Muscle layer of colon (tissue), 2 donors: ENCODE measurements at regions not wholly inside any gene's neighbourhood (a gene's known extent, or its start where the extent isn't known, plus 50 kb on each side); places are given as distances from the start of the nearest gene placed in this dataset.

ENCODE experiments used
- H3K27ac ChIP-seq: one replicate; pipeline ENCODE4 v1.7.0; 2013; ENCODE audit warnings: low read depth, mild to moderate bottlenecking, low read length, moderate library complexity
- H3K27me3 ChIP-seq, 2 donors: one replicate each; pipeline ENCODE4 v1.7.0; 2013; ENCODE audit warnings: low read length in 2 of 2, mild to moderate bottlenecking in 2 of 2; ENCODE audit not compliant: insufficient read depth in 2 of 2, control insufficient read depth in 1 of 2
- H3K36me3 ChIP-seq: one replicate; pipeline ENCODE4 v1.7.0; 2013; ENCODE audit warnings: mild to moderate bottlenecking, low read length; ENCODE audit not compliant: insufficient read depth
- H3K4me1 ChIP-seq: one replicate; pipeline ENCODE4 v1.7.0; 2013; ENCODE audit warnings: mild to moderate bottlenecking, low read length; ENCODE audit not compliant: insufficient read depth
- H3K4me3 ChIP-seq, 2 donors: one replicate each; pipeline ENCODE4 v1.7.0; 2013; ENCODE audit warnings: low read length in 2 of 2, low read depth in 1 of 2, mild to moderate bottlenecking in 1 of 2, moderate library complexity in 1 of 2
- H3K9ac ChIP-seq: one replicate; pipeline ENCODE4 v1.7.0; 2013; ENCODE audit warnings: low read length
- H3K9me3 ChIP-seq: one replicate; pipeline ENCODE4 v1.7.0; 2013; ENCODE audit warnings: mild to moderate bottlenecking, low read length
- donor health status: abdominal sarcoma.
- donor health status: Adenocarcinoma of cecum.

GRCh38 chr3:118167571-118167970 is 867.1 kb downstream of the IGSF11 start:
- no peak overlapping the region for H3K9ac ChIP-seq
- no peaks in the 10 kb centered on the region for H3K27me3 ChIP-seq
- H3K36me3 ChIP-seq: no peaks in the 10 kb centered on the region
- no peaks in the 10 kb centered on the region for H3K4me1 ChIP-seq
- H3K4me3 ChIP-seq: no peak overlapping the region
- H3K27ac ChIP-seq: no peak overlapping the region
- H3K9me3 ChIP-seq: no peaks in the 10 kb centered on the region

GRCh38 chr3:118168175-118168574 is 866.5 kb downstream of the IGSF11 start:
- H3K27me3 ChIP-seq: no peaks in the 10 kb centered on the region
- no peak overlapping the region for H3K9ac ChIP-seq
- no peaks in the 10 kb centered on the region for H3K36me3 ChIP-seq
- no peak overlapping the region for H3K4me3 ChIP-seq
- no peak overlapping the region for H3K27ac ChIP-seq
- no peaks in the 10 kb centered on the region for H3K4me1 ChIP-seq
- H3K9me3 ChIP-seq: no peaks in the 10 kb centered on the region

- Histone ChIP-seq H3K27me3 (no peaks in the 10 kb centered on the region), H3K27ac (no peak overlapping the region), H3K36me3 (no peaks in the 10 kb centered on the region), H3K9ac (no peak overlapping the region), H3K9me3 (no peaks in the 10 kb centered on the region), H3K4me3 (no peak overlapping the region), H3K4me1 (no peaks in the 10 kb centered on the region)
Observed at GRCh38 chr3:118171236-118171852, 863.3 kb downstream of the IGSF11 start.

- H3K9ac ChIP-seq: no peak overlapping the region
- no peaks in the 10 kb centered on the region for H3K4me1 ChIP-seq
- no peaks in the 10 kb centered on the region for H3K27me3 ChIP-seq
Observed at GRCh38 chr3:118180853-118181252, 853.8 kb downstream of the IGSF11 start.

GRCh38 chr3:118181274-118181673 is 853.4 kb downstream of the IGSF11 start:
- Histone ChIP-seq H3K27me3 (no peaks in the 10 kb centered on the region), H3K4me3 (no peak overlapping the region), H3K27ac (no peak overlapping the region), H3K36me3 (no peaks in the 10 kb centered on the region), H3K9ac (no peak overlapping the region), H3K9me3 (no peaks in the 10 kb centered on the region), H3K4me1 (no peaks in the 10 kb centered on the region)

More at GRCh38 chr3:118180853-118181252, 853.8 kb downstream of the IGSF11 start:
- Histone ChIP-seq H3K4me3 (no peak overlapping the region), H3K9me3 (no peaks in the 10 kb centered on the region), H3K36me3 (no peaks in the 10 kb centered on the region), H3K27ac (no peak overlapping the region)

- no peaks in the 10 kb centered on the region for H3K4me1 ChIP-seq
- no peak overlapping the region for H3K4me3 ChIP-seq
- no peaks in the 10 kb centered on the region for H3K9me3 ChIP-seq
- H3K27ac ChIP-seq: no peak overlapping the region
- H3K9ac ChIP-seq: no peak overlapping the region
- H3K27me3 ChIP-seq: no peaks in the 10 kb centered on the region
- no peaks in the 10 kb centered on the region for H3K36me3 ChIP-seq
Observed at GRCh38 chr3:118186051-118186450, 848.6 kb downstream of the IGSF11 start.

- Histone ChIP-seq H3K9me3 (no peaks in the 10 kb centered on the region), H3K4me3 (no peak overlapping the region), H3K27me3 (no peaks in the 10 kb centered on the region), H3K4me1 (no peaks in the 10 kb centered on the region), H3K9ac (no peak overlapping the region), H3K36me3 (no peaks in the 10 kb centered on the region), H3K27ac (no peak overlapping the region)
Observed at GRCh38 chr3:118187221-118187620, 847.4 kb downstream of the IGSF11 start.

GRCh38 chr3:118196183-118196582 is 838.5 kb downstream of the IGSF11 start:
- H3K4me3 ChIP-seq: no peak overlapping the region
- H3K4me1 ChIP-seq: no peaks in the 10 kb centered on the region
- no peaks in the 10 kb centered on the region for H3K36me3 ChIP-seq
- no peak overlapping the region for H3K27ac ChIP-seq
- H3K9ac ChIP-seq: no peak overlapping the region
- H3K27me3 ChIP-seq: no peaks in the 10 kb centered on the region
- H3K9me3 ChIP-seq: peaks cover 4% of the 10 kb centered on the region

- no peaks in the 10 kb centered on the region for H3K27me3 ChIP-seq
- no peaks in the 10 kb centered on the region for H3K36me3 ChIP-seq
- H3K9me3 ChIP-seq: peaks cover 4% of the 10 kb centered on the region
- H3K27ac ChIP-seq: no peak overlapping the region
- H3K4me1 ChIP-seq: no peaks in the 10 kb centered on the region
- H3K4me3 ChIP-seq: no peak overlapping the region
- no peak overlapping the region for H3K9ac ChIP-seq
Observed at GRCh38 chr3:118199044-118199443, 835.6 kb downstream of the IGSF11 start.

GRCh38 chr3:118204052-118204656 is 830.5 kb downstream of the IGSF11 start:
- no peak overlapping the region for H3K4me3 ChIP-seq
- H3K27ac ChIP-seq: no peak overlapping the region
- no peaks in the 10 kb centered on the region for H3K27me3 ChIP-seq
- no peaks in the 10 kb centered on the region for H3K9me3 ChIP-seq
- H3K36me3 ChIP-seq: no peaks in the 10 kb centered on the region
- H3K9ac ChIP-seq: no peak overlapping the region
- H3K4me1 ChIP-seq: no peaks in the 10 kb centered on the region

GRCh38 chr3:118207271-118207670 is 827.4 kb downstream of the IGSF11 start:
- H3K36me3 ChIP-seq: no peaks in the 10 kb centered on the region
- H3K27me3 ChIP-seq: no peaks in the 10 kb centered on the region
- H3K9me3 ChIP-seq: no peaks in the 10 kb centered on the region
- no peak overlapping the region for H3K9ac ChIP-seq
- no peak overlapping the region for H3K4me3 ChIP-seq
- no peak overlapping the region for H3K27ac ChIP-seq
- no peaks in the 10 kb centered on the region for H3K4me1 ChIP-seq

GRCh38 chr3:118208642-118209041 is 826.0 kb downstream of the IGSF11 start:
- no peaks in the 10 kb centered on the region for H3K9me3 ChIP-seq
- no peaks in the 10 kb centered on the region for H3K4me1 ChIP-seq
- no peaks in the 10 kb centered on the region for H3K27me3 ChIP-seq
- H3K36me3 ChIP-seq: no peaks in the 10 kb centered on the region
- no peak overlapping the region for H3K27ac ChIP-seq
- no peak overlapping the region for H3K9ac ChIP-seq
- no peak overlapping the region for H3K4me3 ChIP-seq
